Spleen (tissue), 3 donors: ENCODE measurements at regions not wholly inside any gene's neighbourhood (a gene's known extent, or its start where the extent isn't known, plus 50 kb on each side); places are given as distances from the start of the nearest gene placed in this dataset.

ENCODE experiments used
- POLR2A ChIP-seq, 3 donors: fragments of 450-650 bp; IDR thresholded peaks; one replicate each; pipeline ENCODE4 v1.5.1; 2017; ENCODE audit warnings: antibody characterized with exemption in 3 of 3, mild to moderate bottlenecking in 1 of 3
- POLR2AphosphoS5 ChIP-seq, 3 donors: sonication (generic); formaldehyde crosslinking; IDR thresholded peaks; one replicate each; pipeline ENCODE4 v1.5.1; 2017; ENCODE audit warnings: antibody characterized with exemption in 3 of 3

DNA sequence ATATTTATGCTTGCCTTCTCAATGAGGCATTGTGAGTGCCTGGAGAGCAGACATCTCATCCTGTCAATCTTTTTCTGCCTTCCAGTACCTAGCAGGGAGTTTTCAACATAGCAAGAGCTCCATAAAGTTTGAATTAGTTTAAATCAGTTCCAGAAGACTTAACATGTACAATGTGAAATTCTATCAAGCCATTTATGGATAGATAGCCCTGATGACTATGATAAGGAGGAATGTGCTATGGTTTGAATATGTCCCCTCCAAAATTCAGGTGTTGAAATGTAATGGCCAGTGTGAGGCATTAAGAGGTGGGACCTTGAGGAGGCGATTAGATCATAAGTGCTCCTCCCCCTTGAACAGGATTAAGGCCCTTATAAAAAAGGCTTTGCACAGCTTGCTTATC lies 306.9 kb upstream of the SMARCA2 start:
- TF ChIP-seq POLR2A (IDR thresholded peaks at IDR 0.05) (no peak), POLR2AphosphoS5 (IDR thresholded peaks at IDR 0.05) (no peak)
